K562 (cell line): ENCODE measurements at regions not wholly inside any gene's neighbourhood (a gene's known extent, or its start where the extent isn't known, plus 50 kb on each side); places are given as distances from the start of the nearest gene placed in this dataset.

Source experiments
- ATAC-seq: fragments of 200-7000 bp; cut with Tn5 transposase; 3 replicates; pipeline ENCODE4 v1.9.1; 2020; ENCODE audit warnings: moderate library complexity
- BruUV-seq: library from RNA; stranded (reverse); fragments of 400-500 nt; replicated peaks from 2 replicates; lab custom pipeline; 2021; lab: Mats Ljungman, UMichigan
- CTCF ChIA-PET: fragments of 300-600 bp; formaldehyde crosslinking; extraction: SDS; loops from one replicate; lab custom pipeline; 2021; ENCODE audit warnings: low intra/inter-chr PET ratio; lab: Yijun Ruan, JAX
- POLR2A ChIA-PET: fragments of 300-600, 350-650 bp; sonication (Branson Sonifier 250); formaldehyde crosslinking; extraction: SDS; loops from one replicate; lab custom pipeline; 2021; ENCODE audit warnings: antibody characterized with exemption, inconsistent platforms; lab: Yijun Ruan, JAX
- DNase-seq, 4 experiments: peaks; one replicate each; pipeline versions ENCODE4 v3.0.0 to v3.0.0-alpha.2; 2011 to 2018; ENCODE audit warnings: low spot score in 3 of 4, mixed read lengths in 3 of 4; ENCODE audit errors: extremely low read depth in 1 of 4
- FAIRE-seq: peaks from 2 replicates; lab custom pipeline; 2011; peaks lifted over from hg19 to GRCh38; lab: Jason Lieb, UNC
- H2AFZ ChIP-seq: 2 replicates; pipeline ENCODE4 v1.6.0; 2011; ENCODE audit warnings: low read depth, low read length, control low read depth, inconsistent platforms
- H3K27ac ChIP-seq: fragments of 200-600 bp; 3 replicates; pipeline ENCODE4 v1.8.0; 2011; ENCODE audit warnings: low read depth, mild to moderate bottlenecking, control low read depth, inconsistent platforms, low read length, moderate library complexity, mixed read lengths; ENCODE audit errors: extremely low read depth
- H3K27me3 ChIP-seq, 2 experiments: fragments of 300-600 bp in 1 of 2; 2 replicates in 1 of 2; 3 replicates in 1 of 2; pipeline versions ENCODE4 v1.6.0 to v1.8.0; 2011; ENCODE audit warnings: inconsistent platforms in 2 of 2, low read length in 2 of 2, mild to moderate bottlenecking in 1 of 2, mixed read lengths in 1 of 2, moderate library complexity in 1 of 2; ENCODE audit not compliant: control insufficient read depth in 2 of 2, insufficient read depth in 2 of 2
- H3K36me3 ChIP-seq: fragments of 300-600 bp; 3 replicates; pipeline ENCODE4 v1.8.0; 2011; ENCODE audit warnings: mild to moderate bottlenecking, low read length, inconsistent platforms; ENCODE audit not compliant: control insufficient read depth, insufficient read depth
- H3K4me1 ChIP-seq, 2 experiments: fragments of 200-600 bp in 1 of 2; replicated peaks in 1 of 2; 2 replicates in 1 of 2; 3 replicates in 1 of 2; pipeline versions ENCODE4 v1.5.1 to v1.8.0; 2011; ENCODE audit warnings: inconsistent platforms in 2 of 2, low read length in 2 of 2, mild to moderate bottlenecking in 1 of 2, mixed read lengths in 1 of 2, moderate library complexity in 1 of 2; ENCODE audit not compliant: control insufficient read depth in 2 of 2, insufficient read depth in 2 of 2
- H3K4me2 ChIP-seq: 2 replicates; pipeline ENCODE4 v1.6.1; 2011; ENCODE audit warnings: low read length, control low read depth, inconsistent platforms, mixed read lengths; ENCODE audit not compliant: insufficient read depth
- H3K4me3 ChIP-seq: fragments of 200-600 bp; sonication (generic), shearing (Covaris generic); 2 replicates; pipeline ENCODE4 v1.5.1; 2016; ENCODE audit warnings: control low read depth, inconsistent platforms
- H3K79me2 ChIP-seq: fragments of 200-600 bp; 3 replicates; pipeline ENCODE4 v1.8.0; 2011; ENCODE audit warnings: low read length, inconsistent platforms; ENCODE audit not compliant: control insufficient read depth, insufficient read depth
- H3K9ac ChIP-seq, 2 experiments: 2 replicates each; pipeline versions ENCODE4 v1.6.0 to v1.6.1; 2011; ENCODE audit warnings: low read depth in 2 of 2, low read length in 2 of 2, control low read depth in 1 of 2, inconsistent platforms in 1 of 2, mild to moderate bottlenecking in 1 of 2, mixed read lengths in 1 of 2; ENCODE audit not compliant: insufficient read depth in 1 of 2
- H3K9me1 ChIP-seq: one replicate; pipeline ENCODE4 v1.6.0; 2011; ENCODE audit warnings: inconsistent platforms, mild to moderate bottlenecking, low read length, moderate library complexity; ENCODE audit not compliant: control insufficient read depth, insufficient read depth
- H3K9me3 ChIP-seq: replicated peaks from 2 replicates; pipeline ENCODE4 v1.5.1; 2011; ENCODE audit warnings: low read depth, low read length, inconsistent platforms; ENCODE audit not compliant: control insufficient read depth, insufficient read depth
- H4K20me1 ChIP-seq: replicated peaks from 2 replicates; pipeline ENCODE4 v1.6.1; 2011; ENCODE audit warnings: low read length, inconsistent platforms, mixed read lengths; ENCODE audit not compliant: control insufficient read depth, insufficient read depth
- CHD4 ChIP-seq: fragments of 200-600 bp; sonication (generic); IDR thresholded peaks from 3 replicates; pipeline ENCODE4 v1.6.1; 2012; ENCODE audit warnings: low read depth, mild to moderate bottlenecking, mixed read lengths, low read length, inconsistent platforms; ENCODE audit not compliant: insufficient read depth, insufficient replicate concordance, poor library complexity, severe bottlenecking
- HDAC1 ChIP-seq, 2 experiments: fragments of 450-650 bp; IDR thresholded peaks; 2 replicates each; pipeline ENCODE4 v1.6.1; 2016 to 2017; ENCODE audit warnings: inconsistent platforms in 1 of 2, mild to moderate bottlenecking in 1 of 2, moderate library complexity in 1 of 2
- HDGF ChIP-seq: fragments of 450-650 bp; IDR thresholded peaks from 2 replicates; pipeline ENCODE4 v1.6.1; 2016
- KAT7 ChIP-seq: sonication (generic); formaldehyde crosslinking; IDR thresholded peaks from 2 replicates; pipeline ENCODE4 v1.8.0; 2022; ENCODE audit warnings: missing genetic modification reagents, mild to moderate bottlenecking, borderline replicate concordance
- NFRKB ChIP-seq: fragments of 450-650 bp; IDR thresholded peaks from 2 replicates; pipeline ENCODE4 v1.6.1; 2016; ENCODE audit warnings: low read depth
- RREB1 ChIP-seq: fragments of 250-450 bp; sonication (Bioruptor Pico); IDR thresholded peaks from 2 replicates; pipeline ENCODE4 v1.4.0; 2020
- ZBTB2 ChIP-seq: fragments of 450-650 bp; IDR thresholded peaks from 2 replicates; pipeline ENCODE4 v1.6.1; 2016; ENCODE audit warnings: antibody characterized with exemption
- WGBS: fragments of 100-300 bp; shearing (Covaris generic); methylation state at CpG from one replicate; pipeline ENCODE4 v1.1.6; 2016; ENCODE audit warnings: low coverage, mixed read lengths; ENCODE audit not compliant: insufficient coverage; ENCODE audit errors: missing lambda C conversion rate; 5-methylcytosine and 5-hydroxymethylcytosine counted together
- in situ Hi-C: fragments of 300-500 bp; cut with MboI; formaldehyde crosslinking; loops from 4 replicates; pipeline ENCODE4 v1.15.0; 2018; ENCODE audit warnings: inconsistent platforms, mixed read lengths
- intact Hi-C: fragments of 100-400 bp; cut with micrococcal nuclease; formaldehyde crosslinking; loops from 2 replicates; pipeline ENCODE4 v1.14.2; 2022

- intact Hi-C loops, result no loop called here
- H3K79me2 ChIP-seq, result no peaks in the 10 kb centered on the region
- no peak for FAIRE-seq
- CTCF ChIA-PET, result no interaction called here
- WGBS, result 0% methylated on average over 9 of the region's 10 CpGs
- H2AFZ ChIP-seq, result no peak overlapping the region
- TF ChIP-seq HDAC1 (IDR thresholded peaks at IDR 0.05) (no peak), RREB1 (CRISPR knock-in tag) (no peak), HDGF (no peak), KAT7 (CRISPR knock-in tag) (no peak), NFRKB (no peak), CHD4 (no peak), ZBTB2 (no peak)
- H3K9ac ChIP-seq, result no peak overlapping the region
- no peaks in the 10 kb centered on the region for H3K36me3 ChIP-seq
- H3K9me1 ChIP-seq, result no peaks in the 10 kb centered on the region
- no peak overlapping the region for H3K4me2 ChIP-seq
- POLR2A ChIA-PET, result no interaction called here
- no peak overlapping the region for H3K4me3 ChIP-seq
- H3K27me3 ChIP-seq, result peaks cover 3 to 9% of the 10 kb centered on the region in 2 experiments; a peak in 1 of 5 replicates
- BruUV-seq, result no TSS peak
- ATAC-seq, result no peak
- in situ Hi-C loops, result no loop called here
- no peaks in the 10 kb centered on the region for H4K20me1 ChIP-seq
- no peak overlapping the region for H3K27ac ChIP-seq
- no peak for DNase-seq
- no peaks in the 10 kb centered on the region for H3K4me1 ChIP-seq
- no peaks in the 10 kb centered on the region for H3K9me3 ChIP-seq
Measured at GRCh38 chr9:87197349-87198130, 250.2 kb upstream of the GAS1 start.
